GM12878 (cell line): ENCODE measurements at regions not wholly inside any gene's neighbourhood (a gene's known extent, or its start where the extent isn't known, plus 50 kb on each side); places are given as distances from the start of the nearest gene placed in this dataset.

Experiments
- CBX3 ChIP-seq: fragments of 200-600 bp; sonication (generic); IDR thresholded peaks from 2 replicates; pipeline ENCODE4 v1.6.1; 2016; ENCODE audit warnings: low read depth, borderline replicate concordance
- CREM ChIP-seq: IDR thresholded peaks from 2 replicates; pipeline ENCODE4 v1.6.1; 2014; ENCODE audit warnings: antibody characterized with exemption, low read depth
- IKZF1 ChIP-seq: fragments of 450-650 bp; conservative IDR thresholded peaks from 2 replicates; pipeline ENCODE4 v1.6.1; 2017; ENCODE audit warnings: antibody characterized with exemption, mild to moderate bottlenecking
- NFIC ChIP-seq: IDR thresholded peaks from 2 replicates; pipeline ENCODE4 v1.6.1; 2012; ENCODE audit warnings: low read depth, mild to moderate bottlenecking, inconsistent platforms, low read length, moderate library complexity
- RBBP5 ChIP-seq: fragments of 200-600 bp; sonication (generic); conservative IDR thresholded peaks from 2 replicates; pipeline ENCODE4 v1.6.1; 2016
- SP1 ChIP-seq: IDR thresholded peaks from one replicate; pipeline ENCODE4 v1.6.1; 2011; ENCODE audit warnings: low read depth, low read length
- SREBF1 ChIP-seq: IDR thresholded peaks from 2 replicates; pipeline ENCODE4 v1.6.1; 2012; ENCODE audit warnings: mild to moderate bottlenecking, low read length
- SUPT20H ChIP-seq: IDR thresholded peaks from 2 replicates; pipeline ENCODE4 v1.6.1; 2011; ENCODE audit warnings: low read depth, mild to moderate bottlenecking, low read length, moderate library complexity, borderline replicate concordance; ENCODE audit not compliant: control insufficient read depth
- TCF3 ChIP-seq: IDR thresholded peaks from 2 replicates; pipeline ENCODE4 v1.6.1; 2012; ENCODE audit warnings: low read depth, mild to moderate bottlenecking, low read length, borderline replicate concordance; ENCODE audit not compliant: insufficient read depth
- YY1 ChIP-seq: IDR thresholded peaks from 2 replicates; pipeline ENCODE4 v1.6.1; 2011; ENCODE audit warnings: low read depth, mild to moderate bottlenecking, low read length
- ZBED1 ChIP-seq: IDR thresholded peaks from 2 replicates; pipeline ENCODE4 v1.6.1; 2016; ENCODE audit warnings: borderline replicate concordance
- ZNF274 ChIP-seq: IDR thresholded peaks from one replicate; pipeline ENCODE4 v1.8.0; 2011; ENCODE audit not compliant: insufficient read length, insufficient read depth
- TF ChIP-seq, protein P1 (sequence below): IDR thresholded peaks from 2 replicates; pipeline ENCODE4 v1.6.1; 2011; ENCODE audit warnings: borderline replicate concordance, low read depth, mild to moderate bottlenecking, moderate library complexity, mixed read lengths, low read length; ENCODE audit not compliant: insufficient read depth; ENCODE audit errors: extremely low read length
- TF ChIP-seq, protein P2 (sequence below), 3 experiments: IDR thresholded peaks in 2 of 3; conservative IDR thresholded peaks in 1 of 3; 2 replicates each; pipeline ENCODE4 v1.5.1; 2011; ENCODE audit warnings: low read depth in 3 of 3, low read length in 3 of 3, mild to moderate bottlenecking in 3 of 3, control low read depth in 2 of 3, moderate library complexity in 2 of 3, inconsistent platforms in 1 of 3, mixed read lengths in 1 of 3; ENCODE audit not compliant: control insufficient read depth in 2 of 3, insufficient read depth in 1 of 3; ENCODE audit errors: extremely low read depth in 1 of 3
- TF ChIP-seq, protein P3 (sequence below): fragments of 450-650 bp; formaldehyde crosslinking; IDR thresholded peaks from 2 replicates; pipeline ENCODE4 v1.4.0; 2020; ENCODE audit warnings: mild to moderate bottlenecking, moderate library complexity
- TF ChIP-seq, protein P4 (sequence below): fragments of 450-650 bp; IDR thresholded peaks from 2 replicates; pipeline ENCODE4 v1.6.1; 2017; ENCODE audit warnings: mild to moderate bottlenecking, moderate library complexity

DNA sequence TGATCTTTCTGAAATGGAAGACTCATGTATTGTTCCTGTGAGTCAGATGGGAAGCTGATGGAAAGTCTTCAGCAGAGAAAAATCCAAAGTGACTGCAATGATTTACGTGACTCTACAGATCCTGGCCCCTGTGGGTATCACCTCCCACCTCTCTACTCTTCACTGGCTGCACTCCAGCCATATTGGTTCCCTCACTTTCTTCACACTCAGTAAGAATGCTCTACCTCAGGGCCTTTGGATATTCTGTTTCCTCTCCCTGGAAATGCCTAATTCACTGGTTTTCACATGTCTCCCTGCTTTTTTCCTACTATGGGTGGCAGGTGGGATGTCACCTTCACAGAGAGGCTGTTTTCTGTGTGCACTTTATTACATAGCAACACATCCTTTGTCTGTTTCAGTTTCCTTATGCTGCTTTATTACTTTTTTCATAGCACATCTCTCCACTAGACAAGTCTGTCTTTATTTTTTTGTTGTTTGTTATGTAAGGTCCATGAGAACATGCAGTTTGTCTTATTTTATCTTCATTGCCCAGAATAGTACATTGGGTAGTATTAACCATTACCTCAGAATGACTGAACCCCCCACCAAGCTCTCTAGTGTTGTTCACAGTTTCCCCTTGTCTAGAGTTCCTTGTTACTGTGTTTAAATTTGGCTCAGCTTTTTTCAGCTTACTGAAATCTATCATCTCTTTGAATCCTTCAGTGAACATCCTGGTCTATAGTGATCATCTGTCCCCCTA, 57.6 kb upstream of the CLNK start (continued):
- TF ChIP-seq, protein P1, sequence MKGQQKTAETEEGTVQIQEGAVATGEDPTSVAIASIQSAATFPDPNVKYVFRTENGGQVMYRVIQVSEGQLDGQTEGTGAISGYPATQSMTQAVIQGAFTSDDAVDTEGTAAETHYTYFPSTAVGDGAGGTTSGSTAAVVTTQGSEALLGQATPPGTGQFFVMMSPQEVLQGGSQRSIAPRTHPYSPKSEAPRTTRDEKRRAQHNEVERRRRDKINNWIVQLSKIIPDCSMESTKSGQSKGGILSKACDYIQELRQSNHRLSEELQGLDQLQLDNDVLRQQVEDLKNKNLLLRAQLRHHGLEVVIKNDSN: no peak
- TF ChIP-seq RBBP5: no peak
- no peak for TF ChIP-seq SUPT20H
- TF ChIP-seq, protein P2, sequence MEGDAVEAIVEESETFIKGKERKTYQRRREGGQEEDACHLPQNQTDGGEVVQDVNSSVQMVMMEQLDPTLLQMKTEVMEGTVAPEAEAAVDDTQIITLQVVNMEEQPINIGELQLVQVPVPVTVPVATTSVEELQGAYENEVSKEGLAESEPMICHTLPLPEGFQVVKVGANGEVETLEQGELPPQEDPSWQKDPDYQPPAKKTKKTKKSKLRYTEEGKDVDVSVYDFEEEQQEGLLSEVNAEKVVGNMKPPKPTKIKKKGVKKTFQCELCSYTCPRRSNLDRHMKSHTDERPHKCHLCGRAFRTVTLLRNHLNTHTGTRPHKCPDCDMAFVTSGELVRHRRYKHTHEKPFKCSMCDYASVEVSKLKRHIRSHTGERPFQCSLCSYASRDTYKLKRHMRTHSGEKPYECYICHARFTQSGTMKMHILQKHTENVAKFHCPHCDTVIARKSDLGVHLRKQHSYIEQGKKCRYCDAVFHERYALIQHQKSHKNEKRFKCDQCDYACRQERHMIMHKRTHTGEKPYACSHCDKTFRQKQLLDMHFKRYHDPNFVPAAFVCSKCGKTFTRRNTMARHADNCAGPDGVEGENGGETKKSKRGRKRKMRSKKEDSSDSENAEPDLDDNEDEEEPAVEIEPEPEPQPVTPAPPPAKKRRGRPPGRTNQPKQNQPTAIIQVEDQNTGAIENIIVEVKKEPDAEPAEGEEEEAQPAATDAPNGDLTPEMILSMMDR (IDR thresholded peaks at IDR 0.05 in 2 of 3, conservative IDR thresholded peaks at IDR 0.05 in 1 of 3; ENCODE audit: control insufficient read depth in 2 of 3, extremely low read depth in 1 of 3, insufficient read depth in 1 of 3, low read depth in 3 of 3, low read length in 3 of 3): no peak
- no peak for TF ChIP-seq ZNF274
- TF ChIP-seq YY1: peak; percentile 78
- peak; percentile 75; the same call in 1 of the 2 replicates for TF ChIP-seq CREM
- TF ChIP-seq, protein P3, sequence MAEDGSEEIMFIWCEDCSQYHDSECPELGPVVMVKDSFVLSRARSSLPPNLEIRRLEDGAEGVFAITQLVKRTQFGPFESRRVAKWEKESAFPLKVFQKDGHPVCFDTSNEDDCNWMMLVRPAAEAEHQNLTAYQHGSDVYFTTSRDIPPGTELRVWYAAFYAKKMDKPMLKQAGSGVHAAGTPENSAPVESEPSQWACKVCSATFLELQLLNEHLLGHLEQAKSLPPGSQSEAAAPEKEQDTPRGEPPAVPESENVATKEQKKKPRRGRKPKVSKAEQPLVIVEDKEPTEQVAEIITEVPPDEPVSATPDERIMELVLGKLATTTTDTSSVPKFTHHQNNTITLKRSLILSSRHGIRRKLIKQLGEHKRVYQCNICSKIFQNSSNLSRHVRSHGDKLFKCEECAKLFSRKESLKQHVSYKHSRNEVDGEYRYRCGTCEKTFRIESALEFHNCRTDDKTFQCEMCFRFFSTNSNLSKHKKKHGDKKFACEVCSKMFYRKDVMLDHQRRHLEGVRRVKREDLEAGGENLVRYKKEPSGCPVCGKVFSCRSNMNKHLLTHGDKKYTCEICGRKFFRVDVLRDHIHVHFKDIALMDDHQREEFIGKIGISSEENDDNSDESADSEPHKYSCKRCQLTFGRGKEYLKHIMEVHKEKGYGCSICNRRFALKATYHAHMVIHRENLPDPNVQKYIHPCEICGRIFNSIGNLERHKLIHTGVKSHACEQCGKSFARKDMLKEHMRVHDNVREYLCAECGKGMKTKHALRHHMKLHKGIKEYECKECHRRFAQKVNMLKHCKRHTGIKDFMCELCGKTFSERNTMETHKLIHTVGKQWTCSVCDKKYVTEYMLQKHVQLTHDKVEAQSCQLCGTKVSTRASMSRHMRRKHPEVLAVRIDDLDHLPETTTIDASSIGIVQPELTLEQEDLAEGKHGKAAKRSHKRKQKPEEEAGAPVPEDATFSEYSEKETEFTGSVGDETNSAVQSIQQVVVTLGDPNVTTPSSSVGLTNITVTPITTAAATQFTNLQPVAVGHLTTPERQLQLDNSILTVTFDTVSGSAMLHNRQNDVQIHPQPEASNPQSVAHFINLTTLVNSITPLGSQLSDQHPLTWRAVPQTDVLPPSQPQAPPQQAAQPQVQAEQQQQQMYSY: 0 out of 2 replicates have a peak, but pooled peaks have one; percentile 51
- TF ChIP-seq SREBF1: no peak
- TF ChIP-seq TCF3: no peak
- 0 out of 2 replicates have a peak, but pooled peaks have one; percentile 40 for TF ChIP-seq ZBED1
- peak; percentile 77; the same call in 1 of the 2 replicates for TF ChIP-seq NFIC
- TF ChIP-seq, protein P4, sequence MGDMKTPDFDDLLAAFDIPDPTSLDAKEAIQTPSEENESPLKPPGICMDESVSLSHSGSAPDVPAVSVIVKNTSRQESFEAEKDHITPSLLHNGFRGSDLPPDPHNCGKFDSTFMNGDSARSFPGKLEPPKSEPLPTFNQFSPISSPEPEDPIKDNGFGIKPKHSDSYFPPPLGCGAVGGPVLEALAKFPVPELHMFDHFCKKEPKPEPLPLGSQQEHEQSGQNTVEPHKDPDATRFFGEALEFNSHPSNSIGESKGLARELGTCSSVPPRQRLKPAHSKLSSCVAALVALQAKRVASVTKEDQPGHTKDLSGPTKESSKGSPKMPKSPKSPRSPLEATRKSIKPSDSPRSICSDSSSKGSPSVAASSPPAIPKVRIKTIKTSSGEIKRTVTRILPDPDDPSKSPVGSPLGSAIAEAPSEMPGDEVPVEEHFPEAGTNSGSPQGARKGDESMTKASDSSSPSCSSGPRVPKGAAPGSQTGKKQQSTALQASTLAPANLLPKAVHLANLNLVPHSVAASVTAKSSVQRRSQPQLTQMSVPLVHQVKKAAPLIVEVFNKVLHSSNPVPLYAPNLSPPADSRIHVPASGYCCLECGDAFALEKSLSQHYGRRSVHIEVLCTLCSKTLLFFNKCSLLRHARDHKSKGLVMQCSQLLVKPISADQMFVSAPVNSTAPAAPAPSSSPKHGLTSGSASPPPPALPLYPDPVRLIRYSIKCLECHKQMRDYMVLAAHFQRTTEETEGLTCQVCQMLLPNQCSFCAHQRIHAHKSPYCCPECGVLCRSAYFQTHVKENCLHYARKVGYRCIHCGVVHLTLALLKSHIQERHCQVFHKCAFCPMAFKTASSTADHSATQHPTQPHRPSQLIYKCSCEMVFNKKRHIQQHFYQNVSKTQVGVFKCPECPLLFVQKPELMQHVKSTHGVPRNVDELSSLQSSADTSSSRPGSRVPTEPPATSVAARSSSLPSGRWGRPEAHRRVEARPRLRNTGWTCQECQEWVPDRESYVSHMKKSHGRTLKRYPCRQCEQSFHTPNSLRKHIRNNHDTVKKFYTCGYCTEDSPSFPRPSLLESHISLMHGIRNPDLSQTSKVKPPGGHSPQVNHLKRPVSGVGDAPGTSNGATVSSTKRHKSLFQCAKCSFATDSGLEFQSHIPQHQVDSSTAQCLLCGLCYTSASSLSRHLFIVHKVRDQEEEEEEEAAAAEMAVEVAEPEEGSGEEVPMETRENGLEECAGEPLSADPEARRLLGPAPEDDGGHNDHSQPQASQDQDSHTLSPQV: peak; percentile 83
- no peak for TF ChIP-seq CBX3
- peak; percentile 64; the same call in 1 of the 2 replicates for TF ChIP-seq IKZF1
- no peak for TF ChIP-seq SP1
